CD4-positive, alpha-beta T cell (primary cell): ENCODE measurements at regions not wholly inside any gene's neighbourhood (a gene's known extent, or its start where the extent isn't known, plus 50 kb on each side); places are given as distances from the start of the nearest gene placed in this dataset.

Experiments
- ATAC-seq: fragments of 200-7000 bp; cut with Tn5 transposase; one replicate; pipeline ENCODE4 v1.10.0; 2022; ENCODE audit warnings: mild to moderate bottlenecking; ENCODE audit not compliant: poor library complexity
- CTCF ChIA-PET: fragments of 350-600 bp; sonication (Branson Sonifier 250); formaldehyde crosslinking; loops from one replicate; lab custom pipeline; 2021; ENCODE audit warnings: antibody characterized with exemption, inconsistent platforms; lab: Charles Lee
- POLR2A ChIA-PET: fragments of 350-600 bp; sonication (Branson Sonifier 250); formaldehyde crosslinking; loops from one replicate; lab custom pipeline; 2021; ENCODE audit warnings: antibody characterized with exemption, inconsistent platforms; lab: Charles Lee
- DNase-seq, 14 experiments: peaks; one replicate each; pipeline ENCODE4 v3.0.0-alpha.2; 2013 to 2020; ENCODE audit warnings: mixed read lengths in 2 of 14
- H3K27ac ChIP-seq, 2 donors: one replicate each; pipeline versions ENCODE4 v1.5.1 to v1.7.0; 2013; ENCODE audit warnings: low read length in 2 of 2, low read depth in 1 of 2, mild to moderate bottlenecking in 1 of 2
- H3K27me3 ChIP-seq, 2 experiments: 1 replicate in 1 of 2; 2 replicates in 1 of 2; pipeline versions ENCODE4 v1.6.1 to v1.7.0; 2013; ENCODE audit warnings: low read length in 2 of 2, control low read depth in 1 of 2, mild to moderate bottlenecking in 1 of 2, moderate library complexity in 1 of 2; ENCODE audit not compliant: insufficient read depth in 2 of 2, control insufficient read depth in 1 of 2
- H3K36me3 ChIP-seq: one replicate; pipeline ENCODE4 v1.6.1; 2013; ENCODE audit warnings: low read length, control low read depth; ENCODE audit not compliant: insufficient read depth
- H3K4me1 ChIP-seq: one replicate; pipeline ENCODE4 v1.6.1; 2013; ENCODE audit warnings: low read length, control low read depth; ENCODE audit not compliant: insufficient read depth
- H3K4me3 ChIP-seq: one replicate; pipeline ENCODE4 v1.5.1; 2013; ENCODE audit warnings: mild to moderate bottlenecking, low read length, moderate library complexity
- H3K9me3 ChIP-seq, 2 experiments: 1 replicate in 1 of 2; 2 replicates in 1 of 2; pipeline versions ENCODE4 v1.6.1 to v1.7.0; 2013; ENCODE audit warnings: low read length in 2 of 2, mild to moderate bottlenecking in 2 of 2, control low read depth in 1 of 2, moderate library complexity in 1 of 2; ENCODE audit not compliant: control insufficient read depth in 1 of 2, insufficient read depth in 1 of 2
- H3K27ac Mint-ChIP-seq: one replicate; pipeline ENCODE4 v1.8.0; 2020; ENCODE audit warnings: mixed read lengths
- H3K27me3 Mint-ChIP-seq: one replicate; pipeline ENCODE4 v1.8.0; 2021; ENCODE audit warnings: mixed read lengths
- H3K36me3 Mint-ChIP-seq: one replicate; pipeline ENCODE4 v1.8.0; 2021; ENCODE audit warnings: low read depth, mixed read lengths
- H3K4me1 Mint-ChIP-seq: one replicate; pipeline ENCODE4 v1.8.0; 2021; ENCODE audit warnings: low read depth, mixed read lengths
- H3K4me3 Mint-ChIP-seq: one replicate; pipeline ENCODE4 v1.8.0; 2020; ENCODE audit warnings: mild to moderate bottlenecking, mixed read lengths
- H3K9me3 Mint-ChIP-seq: one replicate; pipeline ENCODE4 v1.8.0; 2020; ENCODE audit warnings: mixed read lengths
- CTCF ChIP-seq: fragments of 200-600 bp; IDR thresholded peaks from one replicate; pipeline ENCODE4 v1.8.0; 2022; ENCODE audit warnings: antibody characterized with exemption, mild to moderate bottlenecking
- intact Hi-C, 2 experiments: fragments of 100-400 bp; cut with DNase I in 1 of 2; cut with micrococcal nuclease in 1 of 2; formaldehyde crosslinking; loops; one replicate each; pipeline versions ENCODE4 v1.15.1 to v1.9.0; 2023 to 2025; cut with DNase I, micrococcal nuclease

- H3K9me3 Mint-ChIP-seq, result no peaks in the 10 kb centered on the region
- peaks cover 0 to 4% of the 10 kb centered on the region in 2 experiments for H3K9me3 ChIP-seq
- DNase-seq, result no peak
- H3K27me3 ChIP-seq, result no peaks in the 10 kb centered on the region
- H3K36me3 ChIP-seq, result no peaks in the 10 kb centered on the region
- ChIA-PET CTCF (no interaction called here), POLR2A (no interaction called here)
- intact Hi-C loops, result no loop called here
- no peak overlapping the region for H3K27ac ChIP-seq
- no peaks in the 10 kb centered on the region for H3K36me3 Mint-ChIP-seq
- no peaks in the 10 kb centered on the region for H3K27me3 Mint-ChIP-seq
- no peak overlapping the region for H3K27ac Mint-ChIP-seq
- no peaks in the 10 kb centered on the region for H3K4me1 Mint-ChIP-seq
- H3K4me1 ChIP-seq, result no peaks in the 10 kb centered on the region
- no peak for TF ChIP-seq CTCF
- H3K4me3 ChIP-seq, result no peak overlapping the region
- H3K4me3 Mint-ChIP-seq, result no peak overlapping the region
- ATAC-seq, result no peak
These were observed 261.2 kb upstream of the SEMA3A start for GRCh38 chr7:84455788-84456187.

GRCh38 chr7:84454174-84454959 is 259.8 kb upstream of the SEMA3A start:
- DNase-seq, result no peak
- Histone ChIP-seq H3K4me3 (no peak overlapping the region), H3K36me3 (no peaks in the 10 kb centered on the region), H3K27ac (no peak overlapping the region), H3K9me3 (peaks cover 0 to 4% of the 10 kb centered on the region in 2 experiments), H3K4me1 (no peaks in the 10 kb centered on the region), H3K27me3 (no peaks in the 10 kb centered on the region)
- no peaks in the 10 kb centered on the region for H3K9me3 Mint-ChIP-seq
- intact Hi-C loops, result loop anchor here in 1 of 2 experiments (5.0 kb wide), 1 partner anchor 477 kb away; no protein-coding TSS in a partner anchor
- no peaks in the 10 kb centered on the region for H3K36me3 Mint-ChIP-seq
- no peaks in the 10 kb centered on the region for H3K4me1 Mint-ChIP-seq
- H3K27ac Mint-ChIP-seq, result no peak overlapping the region
- ChIA-PET POLR2A (no interaction called here), CTCF (no interaction called here)
- no peak for TF ChIP-seq CTCF
- no peak for ATAC-seq
- no peak overlapping the region for H3K4me3 Mint-ChIP-seq
- no peaks in the 10 kb centered on the region for H3K27me3 Mint-ChIP-seq

DNA sequence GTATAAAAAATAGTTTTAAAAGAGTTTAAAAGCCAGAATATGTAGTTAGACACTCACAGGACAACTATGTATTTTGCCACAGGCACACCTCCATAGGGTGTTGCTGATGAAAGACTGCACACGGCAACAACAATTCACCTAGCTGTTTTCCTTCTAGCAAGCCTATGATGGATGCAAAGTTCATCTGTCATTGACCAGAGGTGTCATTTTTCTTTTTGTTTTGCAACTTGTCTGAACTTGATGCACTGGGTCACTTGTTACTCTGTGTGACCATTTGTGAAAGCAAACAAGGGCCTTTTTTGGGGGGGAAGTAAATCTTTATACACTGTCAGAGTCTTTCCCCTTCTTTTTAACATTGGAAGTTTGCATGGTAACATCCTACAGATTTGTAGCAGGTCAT is 258.0 kb upstream of the SEMA3A start:
- Histone ChIP-seq H3K4me3 (no peak overlapping the region), H3K27ac (no peak overlapping the region), H3K27me3 (no peaks in the 10 kb centered on the region), H3K9me3 (peaks cover 0 to 10% of the 10 kb centered on the region in 2 experiments), H3K4me1 (no peaks in the 10 kb centered on the region), H3K36me3 (no peaks in the 10 kb centered on the region)
- DNase-seq (no peak), ATAC-seq (no peak)
- intact Hi-C loops, result loop anchor here in 1 of 2 experiments (5.0 kb wide), 1 partner anchor 475 kb away; no protein-coding TSS in a partner anchor
- Mint-ChIP-seq H3K4me3 (no peak overlapping the region), H3K36me3 (no peaks in the 10 kb centered on the region), H3K27me3 (no peaks in the 10 kb centered on the region), H3K9me3 (no peaks in the 10 kb centered on the region), H3K4me1 (no peaks in the 10 kb centered on the region), H3K27ac (no peak overlapping the region)
- TF ChIP-seq CTCF, result no peak
- POLR2A ChIA-PET, result no interaction called here
- CTCF ChIA-PET, result no interaction called here
